ENCODE measurements at regions not wholly inside any gene's neighbourhood (a gene's known extent, or its start where the extent isn't known, plus 50 kb on each side); places are given as distances from the start of the nearest gene placed in this dataset.
"Not testable (repeated sequence)": the region's sequence is repeated elsewhere in the genome, so short reads cannot be mapped to it uniquely, and the experiment has no call there.

- no peak for DNase-seq
Measured at GRCh38 chr13:21883713-21884112, 212.8 kb downstream of the FGF9 start.

- no peak for DNase-seq
Measured at GRCh38 chr13:21884299-21884909, 213.5 kb downstream of the FGF9 start.

- DNase-seq: no peak
Measured at GRCh38 chr13:21884965-21885567, 214.2 kb downstream of the FGF9 start.

- DNase-seq: no peak
Measured at GRCh38 chr13:21885714-21886224, 214.9 kb downstream of the FGF9 start.

GRCh38 chr13:21889651-21890050 lies 218.8 kb downstream of the FGF9 start:
- no peak for DNase-seq

GRCh38 chr13:21890220-21890619 lies 219.3 kb downstream of the FGF9 start:
- DNase-seq: not testable (repeated sequence)

- no peak for DNase-seq
Measured at GRCh38 chr13:21894091-21894490, 223.2 kb downstream of the FGF9 start.

GRCh38 chr13:21894703-21895699 lies 224.1 kb downstream of the FGF9 start:
- DNase-seq: no peak

GRCh38 chr13:21895779-21896178 lies 224.9 kb downstream of the FGF9 start:
- DNase-seq: no peak

- no peak for DNase-seq
Measured at GRCh38 chr13:21897161-21897560, 226.3 kb downstream of the FGF9 start.

GRCh38 chr13:21898459-21898858 lies 227.6 kb downstream of the FGF9 start:
- no peak for DNase-seq

- DNase-seq: no peak
Measured at GRCh38 chr13:21898945-21899344, 228.1 kb downstream of the FGF9 start.

GRCh38 chr13:21901336-21901735 lies 230.5 kb downstream of the FGF9 start:
- DNase-seq: no peak

GRCh38 chr13:21901811-21902708 lies 231.2 kb downstream of the FGF9 start:
- no peak for DNase-seq

- DNase-seq: no peak
Measured at GRCh38 chr13:21902709-21903098, 231.8 kb downstream of the FGF9 start.

GRCh38 chr13:21905486-21905885 lies 234.6 kb downstream of the FGF9 start:
- DNase-seq: no peak

- DNase-seq: no peak
Measured at GRCh38 chr13:21909331-21909730, 238.5 kb downstream of the FGF9 start.

GRCh38 chr13:21910546-21910945 lies 239.7 kb downstream of the FGF9 start:
- DNase-seq: no peak

GRCh38 chr13:21911646-21912298 lies 240.9 kb downstream of the FGF9 start:
- DNase-seq: no peak

GRCh38 chr13:21913010-21913409 lies 242.1 kb downstream of the FGF9 start:
- no peak for DNase-seq

GRCh38 chr13:21917086-21918015 lies 246.5 kb downstream of the FGF9 start:
- no peak for DNase-seq

Measured in eye (tissue), 1 donor.